GM23338 (cell line): ENCODE measurements at regions not wholly inside any gene's neighbourhood (a gene's known extent, or its start where the extent isn't known, plus 50 kb on each side); places are given as distances from the start of the nearest gene placed in this dataset.

ENCODE experiments used
- ATAC-seq: fragments of 200-7000 bp; cut with Tn5 transposase; 3 replicates; pipeline ENCODE4 v1.9.1; 2020
- DNase-seq: peaks from one replicate; pipeline ENCODE4 v3.0.0-alpha.2; 2015; ENCODE audit warnings: low spot score
- H2AFZ ChIP-seq: fragments of 200-600 bp; sonication (generic); 2 replicates; pipeline ENCODE4 v1.8.0; 2016; ENCODE audit warnings: antibody characterized with exemption, mild to moderate bottlenecking, moderate library complexity
- H3F3A ChIP-seq: fragments of 200-600 bp; sonication (generic); replicated peaks from 2 replicates; pipeline ENCODE4 v1.8.0; 2017; ENCODE audit warnings: antibody characterized with exemption, mixed run types, low read depth
- H3K27ac ChIP-seq: fragments of 200-600 bp; sonication (generic); 2 replicates; pipeline ENCODE4 v1.6.1; 2016; ENCODE audit warnings: low read depth
- H3K27me3 ChIP-seq: fragments of 200-600 bp; sonication (generic); 2 replicates; pipeline ENCODE4 v1.8.0; 2016; ENCODE audit warnings: mild to moderate bottlenecking, mixed run types, moderate library complexity; ENCODE audit not compliant: insufficient read depth
- H3K36me3 ChIP-seq: fragments of 200-600 bp; sonication (generic); 2 replicates; pipeline ENCODE4 v1.8.0; 2016; ENCODE audit warnings: mild to moderate bottlenecking; ENCODE audit not compliant: insufficient read depth
- H3K4me1 ChIP-seq: fragments of 200-600 bp; sonication (generic); 2 replicates; pipeline ENCODE4 v1.8.0; 2016; ENCODE audit warnings: mild to moderate bottlenecking, moderate library complexity; ENCODE audit not compliant: insufficient read depth
- H3K4me2 ChIP-seq: fragments of 200-600 bp; sonication (generic); 2 replicates; pipeline ENCODE4 v1.7.1; 2017; ENCODE audit warnings: mixed run types
- H3K4me3 ChIP-seq: fragments of 200-600 bp; sonication (generic); 2 replicates; pipeline ENCODE4 v1.6.1; 2016; ENCODE audit warnings: mixed run types
- H3K79me2 ChIP-seq: fragments of 200-600 bp; sonication (generic); replicated peaks from 2 replicates; pipeline ENCODE4 v1.8.0; 2017; ENCODE audit warnings: mild to moderate bottlenecking; ENCODE audit not compliant: insufficient read depth
- H3K9me2 ChIP-seq: fragments of 200-600 bp; sonication (generic); 2 replicates; pipeline ENCODE4 v1.8.0; 2017; ENCODE audit not compliant: insufficient read depth
- H4K20me1 ChIP-seq: fragments of 200-600 bp; sonication (generic); replicated peaks from 2 replicates; pipeline ENCODE4 v1.8.0; 2017; ENCODE audit warnings: mild to moderate bottlenecking; ENCODE audit not compliant: insufficient read depth
- H3K27ac Mint-ChIP-seq: 2 replicates; pipeline ENCODE4 v1.8.0; 2020; ENCODE audit warnings: inconsistent platforms, mild to moderate bottlenecking, moderate library complexity, mixed read lengths
- H3K27me3 Mint-ChIP-seq: 3 replicates; pipeline ENCODE4 v1.8.0; 2022; ENCODE audit warnings: low read depth, mild to moderate bottlenecking, moderate library complexity, mixed read lengths, inconsistent platforms; ENCODE audit not compliant: insufficient read depth, poor library complexity
- H3K36me3 Mint-ChIP-seq: 3 replicates; pipeline ENCODE4 v1.8.0; 2021; ENCODE audit warnings: low read depth, mild to moderate bottlenecking, inconsistent platforms, moderate library complexity, mixed read lengths
- H3K4me1 Mint-ChIP-seq: 3 replicates; pipeline ENCODE4 v1.8.0; 2020; ENCODE audit warnings: mild to moderate bottlenecking, inconsistent platforms, mixed read lengths
- H3K4me3 Mint-ChIP-seq: 3 replicates; pipeline ENCODE4 v1.8.0; 2021; ENCODE audit warnings: moderate library complexity, mild to moderate bottlenecking, inconsistent platforms, mixed read lengths
- H3K9me3 Mint-ChIP-seq: 3 replicates; pipeline ENCODE4 v1.8.0; 2020; ENCODE audit warnings: moderate library complexity, mild to moderate bottlenecking, inconsistent platforms, mixed read lengths
- CREB1 ChIP-seq: fragments of 250-450 bp; sonication (Bioruptor Pico); IDR thresholded peaks from 2 replicates; pipeline ENCODE4 v1.5.0; 2020; ENCODE audit warnings: low read depth, mild to moderate bottlenecking, moderate library complexity
- JUNB ChIP-seq: IDR thresholded peaks from one replicate; pipeline ENCODE4 v1.6.1; 2016; ENCODE audit warnings: antibody characterized with exemption; ENCODE audit not compliant: unreplicated experiment
- POLR2AphosphoS5 ChIP-seq: IDR thresholded peaks from 2 replicates; pipeline ENCODE4 v1.6.1; 2016; ENCODE audit warnings: antibody characterized with exemption, low read depth
- REST ChIP-seq: IDR thresholded peaks from one replicate; pipeline ENCODE4 v1.6.1; 2018; ENCODE audit warnings: antibody characterized with exemption; ENCODE audit not compliant: unreplicated experiment
- STAT1 ChIP-seq: IDR thresholded peaks from one replicate; pipeline ENCODE4 v1.6.1; 2016; ENCODE audit warnings: antibody characterized with exemption; ENCODE audit not compliant: unreplicated experiment
- ZNF114 ChIP-seq: fragments of 250-450 bp; sonication (Bioruptor Pico); IDR thresholded peaks from 2 replicates; pipeline ENCODE4 v1.5.0; 2020; ENCODE audit warnings: mild to moderate bottlenecking, moderate library complexity
- ZNF331 ChIP-seq: fragments of 250-450 bp; sonication (Bioruptor Pico); IDR thresholded peaks from 2 replicates; pipeline ENCODE4 v1.5.0; 2020; ENCODE audit warnings: low read depth, mild to moderate bottlenecking, moderate library complexity
- ZNF462 ChIP-seq: fragments of 250-450 bp; sonication (Bioruptor Pico); IDR thresholded peaks from 2 replicates; pipeline ENCODE4 v1.5.0; 2020; ENCODE audit warnings: mild to moderate bottlenecking, moderate library complexity

- no peak overlapping the region for H3K27ac Mint-ChIP-seq
- no peaks in the 10 kb centered on the region for H3K4me1 ChIP-seq
- H2AFZ ChIP-seq, result no peak overlapping the region
- no peaks in the 10 kb centered on the region for H4K20me1 ChIP-seq
- H3K79me2 ChIP-seq, result no peaks in the 10 kb centered on the region
- H3K4me3 Mint-ChIP-seq, result no peak overlapping the region
- H3K36me3 Mint-ChIP-seq, result no peaks in the 10 kb centered on the region
- no peak for ATAC-seq
- no peaks in the 10 kb centered on the region; the same call in none of the 2 replicates for H3K36me3 ChIP-seq
- no peak for DNase-seq
- H3K27me3 Mint-ChIP-seq, result no peaks in the 10 kb centered on the region
- no peak for TF ChIP-seq STAT1
- TF ChIP-seq REST, result no peak
- no peak for TF ChIP-seq ZNF462 (CRISPR knock-in tag)
- no peak for TF ChIP-seq POLR2AphosphoS5
- no peak for TF ChIP-seq CREB1 (CRISPR knock-in tag)
- TF ChIP-seq ZNF114 (CRISPR knock-in tag), result no peak
- no peak for TF ChIP-seq ZNF331 (CRISPR knock-in tag)
- TF ChIP-seq JUNB, result no peak
- H3K9me2 ChIP-seq, result no peaks in the 10 kb centered on the region
- peaks cover 73% of the 10 kb centered on the region for H3K9me3 Mint-ChIP-seq
- no peak overlapping the region for H3K4me3 ChIP-seq
- H3K4me2 ChIP-seq, result no peak overlapping the region
- no peaks in the 10 kb centered on the region for H3K27me3 ChIP-seq
- H3K4me1 Mint-ChIP-seq, result no peaks in the 10 kb centered on the region
- no peak overlapping the region for H3K27ac ChIP-seq
- H3F3A ChIP-seq, result no peaks in the 10 kb centered on the region
Observed at GRCh38 chr3:6099458-6100075, 761.3 kb upstream of the GRM7 start.
